ENCODE measurements at regions not wholly inside any gene's neighbourhood (a gene's known extent, or its start where the extent isn't known, plus 50 kb on each side); places are given as distances from the start of the nearest gene placed in this dataset.

GRCh38 chr9:134541097-134541747 lies 100.4 kb upstream of the COL5A1 start:
- no peak overlapping the region for H2BK12ac ChIP-seq (ENCODE audit: low read depth, low read length)
- no peak overlapping the region for H4K91ac ChIP-seq (replicated peaks; ENCODE audit: insufficient read length, low read length)
- no peak overlapping the region for H3K18ac ChIP-seq (ENCODE audit: extremely low read depth, low read length)
- no peak overlapping the region for H4K5ac ChIP-seq (ENCODE audit: insufficient read length, low read depth, low read length)
- H2BK20ac ChIP-seq (ENCODE audit: low read length): no peak overlapping the region
- H3K4me1 ChIP-seq (replicated peaks in 1 of 4; ENCODE audit: control insufficient read depth in 3 of 4, insufficient read depth in 4 of 4, low read length in 3 of 4): peaks cover 3 to 8% (median 5%) of the 10 kb centered on the region in 4 experiments; a peak in 4 of 7 replicates
- no peak overlapping the region for H3K4me2 ChIP-seq (ENCODE audit: insufficient read depth in 1 of 2, low read depth in 2 of 2, low read length in 2 of 2)
- no peak overlapping the region for H2AFZ ChIP-seq (ENCODE audit: low read length)
- no peak overlapping the region for H3K14ac ChIP-seq (ENCODE audit: insufficient read length)
- no peak overlapping the region for H4K8ac ChIP-seq (ENCODE audit: extremely low read depth, insufficient read depth, low read length)
- ChIA-PET POLR2A (ENCODE audit: partially characterized antibody) (no interaction called here), CTCF (ENCODE audit: partially characterized antibody) (no interaction called here)
- no peaks in the 10 kb centered on the region for H3K79me2 ChIP-seq (ENCODE audit: control insufficient read depth in 1 of 2, insufficient read depth in 2 of 2, low read length in 2 of 2)
- H4K20me1 ChIP-seq (replicated peaks in 1 of 2; ENCODE audit: control insufficient read depth in 1 of 2, insufficient read depth in 2 of 2, low read length in 2 of 2): no peaks in the 10 kb centered on the region
- WGBS, 2 experiments (ENCODE audit: extremely low coverage in 1 of 2, insufficient coverage in 1 of 2, insufficient read length in 1 of 2, insufficient replicate concordance in 2 of 2, low coverage in 1 of 2, low lambda C conversion rate in 2 of 2, missing lambda C conversion rate in 1 of 2): 85% methylated on average over 23 of the region's 24 CpGs; no CpG with 5 or more reads in 1 of the 2 experiments
- H3K4me3 ChIP-seq (ENCODE audit: extremely low read depth in 1 of 4, insufficient read depth in 2 of 4, low read depth in 3 of 4, low read length in 4 of 4): no peak overlapping the region
- no peak overlapping the region for H2BK15ac ChIP-seq (ENCODE audit: low read length)
- DNase-seq (ENCODE audit: low read depth in 1 of 2, low spot score in 2 of 2) (no peak), FAIRE-seq (no peak)
- no peaks in the 10 kb centered on the region for H3K36me3 ChIP-seq (ENCODE audit: control insufficient read depth in 2 of 4, insufficient read depth in 4 of 4, low read length in 3 of 4)
- no peak overlapping the region for H3K27ac ChIP-seq (ENCODE audit: low read depth, low read length)
- no peaks in the 10 kb centered on the region for H3K79me1 ChIP-seq (ENCODE audit: low read depth, low read length)
- no peak overlapping the region for H3K4ac ChIP-seq (replicated peaks; ENCODE audit: insufficient read length, low read depth, low read length)
- no peak overlapping the region for H2AK5ac ChIP-seq (ENCODE audit: low read depth, low read length)
- H2BK5ac ChIP-seq (ENCODE audit: low read depth, low read length): no peak overlapping the region
- H3K56ac ChIP-seq (replicated peaks; ENCODE audit: insufficient read length, low read depth, low read length): no peak overlapping the region
- H3K27me3 ChIP-seq (replicated peaks in 1 of 4; ENCODE audit: control insufficient read depth in 3 of 4, extremely low read depth in 1 of 4, insufficient read depth in 3 of 4, low read length in 3 of 4): no peaks in the 10 kb centered on the region; a peak in 1 of 7 replicates
- H3K23me2 ChIP-seq (ENCODE audit: low read depth, low read length): no peaks in the 10 kb centered on the region
- no peak for TF ChIP-seq POLR2AphosphoS5 (IDR thresholded peaks at IDR 0.05; ENCODE audit: low read depth, low read length)
- no peak for TF ChIP-seq TBP (IDR thresholded peaks at IDR 0.05; ENCODE audit: low read depth, low read length)
- TF ChIP-seq CHD2 (IDR thresholded peaks at IDR 0.05; ENCODE audit: low read length): no peak
- no peak for TF ChIP-seq ATF3 (IDR thresholded peaks at IDR 0.05; ENCODE audit: insufficient read depth, low read depth, low read length)
- no peak for TF ChIP-seq JUND (IDR thresholded peaks at IDR 0.05; ENCODE audit: low read length)
- TF ChIP-seq KDM1A (IDR thresholded peaks at IDR 0.05; ENCODE audit: borderline replicate concordance, low read length): no peak
- no peak overlapping the region for H3K23ac ChIP-seq (ENCODE audit: insufficient read length)
- no peak overlapping the region for H2BK120ac ChIP-seq (replicated peaks; ENCODE audit: low read depth, low read length)
- H3K9me3 ChIP-seq (ENCODE audit: insufficient read depth in 2 of 2, low read depth in 1 of 2, low read length in 1 of 2): no peaks in the 10 kb centered on the region; a peak in 1 of 4 replicates
- no peak overlapping the region for H3K9ac ChIP-seq (replicated peaks in 1 of 4; ENCODE audit: extremely low read depth in 1 of 4, low read depth in 3 of 4, low read length in 3 of 4)
